ENCODE measurements at regions not wholly inside any gene's neighbourhood (a gene's known extent, or its start where the extent isn't known, plus 50 kb on each side); places are given as distances from the start of the nearest gene placed in this dataset.

DNA sequence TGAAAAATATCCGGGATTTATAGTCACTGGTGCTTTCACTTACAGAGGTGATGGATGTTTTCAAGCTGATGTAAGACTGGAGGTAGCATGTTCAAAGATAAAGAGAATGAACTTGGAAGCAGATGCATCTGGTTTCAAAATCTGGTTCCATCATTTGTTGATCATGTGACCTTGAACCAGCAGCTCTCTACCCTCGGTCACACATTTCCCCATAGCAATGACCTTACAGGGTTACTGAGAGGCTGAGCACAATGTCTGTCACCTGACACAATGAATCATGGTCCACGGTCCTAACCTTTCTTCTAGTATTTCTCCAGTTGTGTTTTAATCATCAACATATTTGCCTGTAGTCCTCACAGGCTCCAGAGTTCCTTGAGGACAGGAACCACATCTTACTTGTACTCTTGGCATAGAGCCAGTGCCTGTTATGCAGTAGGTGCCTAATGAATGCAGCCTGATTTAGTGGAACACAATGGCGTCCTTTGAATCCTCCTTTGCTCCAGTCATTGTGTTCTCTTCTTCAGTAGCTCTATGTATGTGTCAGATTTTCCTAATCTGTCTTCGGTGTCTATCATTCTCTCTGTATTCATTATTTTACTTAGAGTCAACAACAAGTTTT, 667.3 kb downstream of the PTPRU start:
- no peaks in the 10 kb centered on the region for H3K4me1 ChIP-seq
- 70 to 76% methylated on average over 5 of the region's 5 CpGs for WGBS, 2 donors
- no peak overlapping the region for H3K4me3 ChIP-seq

GRCh38 chr1:29901624-29902325, 665.5 kb downstream of the PTPRU start:
- H3K27me3 ChIP-seq = peaks cover 0 to 17% of the 10 kb centered on the region in 2 donors
- no peaks in the 10 kb centered on the region for H3K36me3 ChIP-seq
- H3K27ac ChIP-seq = no peak overlapping the region
- no peaks in the 10 kb centered on the region for H3K4me1 ChIP-seq
- no peak for DNase-seq (ENCODE audit: low spot score in 2 of 2)
- H3K9me3 ChIP-seq = no peaks in the 10 kb centered on the region
- TF ChIP-seq EP300 (IDR thresholded peaks at IDR 0.05) = no peak
- no peak for TF ChIP-seq POLR2A (IDR thresholded peaks at IDR 0.05)
- H3K4me3 ChIP-seq = no peak overlapping the region
- 31 to 41% methylated on average over 12 of the region's 12 CpGs for WGBS, 2 donors

More for the DNA sequence above, 667.3 kb downstream of the PTPRU start:
- no peak overlapping the region for H3K27ac ChIP-seq
- no peaks in the 10 kb centered on the region for H3K36me3 ChIP-seq
- peaks cover 0 to 17% of the 10 kb centered on the region in 2 donors for H3K27me3 ChIP-seq
- H3K9me3 ChIP-seq = no peaks in the 10 kb centered on the region
- TF ChIP-seq POLR2A (IDR thresholded peaks at IDR 0.05) (no peak), EP300 (IDR thresholded peaks at IDR 0.05) (no peak)
- TF ChIP-seq, protein P1, sequence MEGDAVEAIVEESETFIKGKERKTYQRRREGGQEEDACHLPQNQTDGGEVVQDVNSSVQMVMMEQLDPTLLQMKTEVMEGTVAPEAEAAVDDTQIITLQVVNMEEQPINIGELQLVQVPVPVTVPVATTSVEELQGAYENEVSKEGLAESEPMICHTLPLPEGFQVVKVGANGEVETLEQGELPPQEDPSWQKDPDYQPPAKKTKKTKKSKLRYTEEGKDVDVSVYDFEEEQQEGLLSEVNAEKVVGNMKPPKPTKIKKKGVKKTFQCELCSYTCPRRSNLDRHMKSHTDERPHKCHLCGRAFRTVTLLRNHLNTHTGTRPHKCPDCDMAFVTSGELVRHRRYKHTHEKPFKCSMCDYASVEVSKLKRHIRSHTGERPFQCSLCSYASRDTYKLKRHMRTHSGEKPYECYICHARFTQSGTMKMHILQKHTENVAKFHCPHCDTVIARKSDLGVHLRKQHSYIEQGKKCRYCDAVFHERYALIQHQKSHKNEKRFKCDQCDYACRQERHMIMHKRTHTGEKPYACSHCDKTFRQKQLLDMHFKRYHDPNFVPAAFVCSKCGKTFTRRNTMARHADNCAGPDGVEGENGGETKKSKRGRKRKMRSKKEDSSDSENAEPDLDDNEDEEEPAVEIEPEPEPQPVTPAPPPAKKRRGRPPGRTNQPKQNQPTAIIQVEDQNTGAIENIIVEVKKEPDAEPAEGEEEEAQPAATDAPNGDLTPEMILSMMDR (IDR thresholded peaks at IDR 0.05) = no peak
- DNase-seq (ENCODE audit: low spot score in 2 of 2) = no peak

DNA sequence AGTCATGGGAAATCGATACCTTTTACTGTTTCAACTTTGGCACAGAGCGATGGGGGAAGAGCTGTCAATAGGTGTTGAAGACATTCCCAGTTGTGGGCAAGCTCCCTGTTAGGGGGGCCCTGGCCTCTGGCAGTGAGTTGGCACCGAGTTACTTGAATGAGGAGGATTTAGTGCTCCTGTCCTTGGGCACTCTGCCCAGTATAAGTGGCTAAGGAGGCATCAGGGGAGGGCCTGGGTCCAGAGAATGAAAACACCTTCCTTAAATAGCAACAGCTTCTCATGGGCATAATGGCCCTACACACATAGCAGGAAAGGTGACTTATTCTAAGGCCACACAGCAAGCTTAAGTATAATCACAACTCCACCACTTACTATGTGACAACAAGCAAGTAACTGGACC, 664.4 kb downstream of the PTPRU start:
- DNase-seq (ENCODE audit: low spot score in 2 of 2) = no peak
- Histone ChIP-seq H3K27ac (no peak overlapping the region), H3K9me3 (no peaks in the 10 kb centered on the region), H3K27me3 (peaks cover 0 to 25% of the 10 kb centered on the region in 2 donors), H3K4me1 (no peaks in the 10 kb centered on the region), H3K36me3 (no peaks in the 10 kb centered on the region), H3K4me3 (no peak overlapping the region)
- TF ChIP-seq, protein P1 (IDR thresholded peaks at IDR 0.05) = no peak
- no peak for TF ChIP-seq EP300 (IDR thresholded peaks at IDR 0.05)
- TF ChIP-seq POLR2A (IDR thresholded peaks at IDR 0.05) = no peak
- WGBS, 2 donors = 70 to 78% methylated on average over 3 of the region's 3 CpGs

DNA sequence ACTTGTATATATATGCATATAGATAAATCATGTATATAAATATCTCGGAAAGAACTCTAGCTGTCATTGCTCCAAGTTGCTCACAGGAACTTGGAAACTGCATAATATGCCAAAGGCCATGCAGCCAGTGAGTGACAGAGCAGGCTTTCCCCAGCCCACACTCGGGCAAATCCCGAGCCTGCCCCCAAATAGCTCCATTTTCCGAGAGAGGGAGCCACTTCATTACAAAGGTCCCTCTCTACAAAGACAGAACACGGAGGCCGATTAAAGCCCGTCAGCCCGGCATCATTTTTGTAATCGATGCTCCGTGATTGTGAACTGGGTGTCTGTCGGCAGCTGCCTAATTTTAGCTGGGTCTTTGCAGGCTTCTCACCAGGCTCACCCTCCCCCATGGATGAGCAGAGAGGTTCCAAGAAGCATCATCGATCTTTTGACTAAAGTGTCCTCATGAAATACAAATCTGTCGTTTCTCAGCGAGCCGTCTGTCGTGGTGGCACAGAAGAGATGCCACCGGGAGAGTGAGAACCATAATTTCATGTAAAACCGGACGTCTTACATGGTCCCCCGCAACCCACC, 663.9 kb downstream of the PTPRU start:
- Histone ChIP-seq H3K27me3 (peaks cover 0 to 29% of the 10 kb centered on the region in 2 donors), H3K27ac (no peak overlapping the region), H3K9me3 (no peaks in the 10 kb centered on the region), H3K4me1 (no peaks in the 10 kb centered on the region), H3K4me3 (no peak overlapping the region), H3K36me3 (no peaks in the 10 kb centered on the region)
- no peak for TF ChIP-seq POLR2A (IDR thresholded peaks at IDR 0.05)
- TF ChIP-seq, protein P1 (IDR thresholded peaks at IDR 0.05) = no peak
- no peak for TF ChIP-seq EP300 (IDR thresholded peaks at IDR 0.05)
- no peak for DNase-seq (ENCODE audit: low spot score in 2 of 2)
- WGBS, 2 donors = 54 to 55% methylated on average over 20 of the region's 20 CpGs

DNA sequence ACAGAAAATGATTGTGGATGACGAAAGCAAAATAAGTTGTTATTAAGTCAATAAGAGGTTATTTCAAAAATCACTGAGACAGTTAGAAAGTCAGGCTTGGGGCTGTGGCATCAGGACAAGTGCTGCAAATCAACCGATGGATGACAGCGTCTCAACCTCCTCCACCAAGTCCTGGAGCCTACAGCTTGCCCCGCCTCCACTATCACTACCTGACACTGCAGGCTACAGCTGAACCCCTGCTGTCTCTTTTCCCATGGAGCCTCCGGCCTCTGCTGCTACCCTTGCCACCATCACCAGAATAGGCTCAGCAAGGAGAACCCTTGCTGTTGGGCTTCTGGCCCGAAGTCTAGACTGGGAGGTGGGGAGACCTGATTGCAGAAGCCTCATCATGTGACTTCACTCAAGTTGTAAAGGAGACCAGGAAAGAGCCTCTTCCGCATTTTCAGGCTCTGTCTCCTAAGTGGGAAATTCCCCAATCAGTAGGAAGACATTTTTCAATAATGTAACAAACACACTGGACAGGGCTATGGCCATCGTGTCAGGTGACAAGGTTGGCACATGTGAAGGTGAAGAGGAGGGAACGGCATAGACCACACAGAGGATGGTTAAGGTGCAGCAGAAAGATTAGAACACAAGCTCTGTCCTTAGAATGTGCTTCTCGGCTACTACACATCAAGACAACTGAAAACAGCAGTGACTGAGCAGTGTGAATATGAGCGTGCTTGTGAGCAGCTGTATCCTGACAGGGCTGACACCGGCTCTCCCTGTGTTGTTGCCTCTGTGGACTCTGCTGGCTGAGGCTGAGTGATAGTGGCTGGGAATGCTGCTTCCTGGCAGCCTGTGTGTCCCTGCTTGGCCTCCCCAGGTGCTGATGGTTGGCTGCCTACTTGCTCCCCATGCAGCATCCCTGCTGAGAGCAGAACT, 660.7 kb downstream of the PTPRU start:
- Histone ChIP-seq H3K36me3 (no peaks in the 10 kb centered on the region), H3K27ac (no peak overlapping the region), H3K9me3 (no peaks in the 10 kb centered on the region), H3K4me1 (no peaks in the 10 kb centered on the region), H3K27me3 (peaks cover 0 to 24% of the 10 kb centered on the region in 2 donors), H3K4me3 (no peak overlapping the region)
- no peak for DNase-seq (ENCODE audit: low spot score in 2 of 2)
- 60 to 63% methylated on average over 11 of the region's 12 CpGs for WGBS, 2 donors
- TF ChIP-seq, protein P1 (IDR thresholded peaks at IDR 0.05) = no peak
- TF ChIP-seq POLR2A (IDR thresholded peaks at IDR 0.05) (no peak), EP300 (IDR thresholded peaks at IDR 0.05) (no peak)
